WI38 (cell line): ENCODE measurements at regions not wholly inside any gene's neighbourhood (a gene's known extent, or its start where the extent isn't known, plus 50 kb on each side); places are given as distances from the start of the nearest gene placed in this dataset.
"Not testable (repeated sequence)": the region's sequence is repeated elsewhere in the genome, so short reads cannot be mapped to it uniquely, and the experiment has no call there.

Experiments used
- H3K4me3 ChIP-seq: 2 replicates; pipeline ENCODE4 v1.5.1; 2011; ENCODE audit warnings: low read depth, mild to moderate bottlenecking, control low read depth, low read length
- CTCF ChIP-seq: IDR thresholded peaks from 2 replicates; pipeline ENCODE4 v1.5.1; 2012; ENCODE audit warnings: low read depth, mild to moderate bottlenecking, control low read depth, low read length

- TF ChIP-seq CTCF, result no peak
- H3K4me3 ChIP-seq, result no peak overlapping the region
Observed at GRCh38 chr3:154872074-154872473, 208.0 kb upstream of the MME start.

GRCh38 chr3:154864947-154865346 lies 215.2 kb upstream of the MME start:
- H3K4me3 ChIP-seq, result no peak overlapping the region
- TF ChIP-seq CTCF, result no peak

GRCh38 chr3:154862265-154862664 lies 217.9 kb upstream of the MME start:
- no peak overlapping the region for H3K4me3 ChIP-seq
- no peak for TF ChIP-seq CTCF

GRCh38 chr3:154852998-154853397 lies 227.1 kb upstream of the MME start:
- H3K4me3 ChIP-seq, result not testable (repeated sequence)

GRCh38 chr3:154852515-154852914 lies 227.6 kb upstream of the MME start:
- TF ChIP-seq CTCF, result no peak
- no peak overlapping the region for H3K4me3 ChIP-seq

- no peak overlapping the region for H3K4me3 ChIP-seq
- TF ChIP-seq CTCF, result no peak
Observed at GRCh38 chr3:154851644-154852043, 228.5 kb upstream of the MME start.

GRCh38 chr3:154850921-154851320 lies 229.2 kb upstream of the MME start:
- no peak overlapping the region for H3K4me3 ChIP-seq
- no peak for TF ChIP-seq CTCF

GRCh38 chr3:154849408-154849807 lies 230.7 kb upstream of the MME start:
- no peak overlapping the region for H3K4me3 ChIP-seq
- no peak for TF ChIP-seq CTCF
